ENCODE measurements at regions not wholly inside any gene's neighbourhood (a gene's known extent, or its start where the extent isn't known, plus 50 kb on each side); places are given as distances from the start of the nearest gene placed in this dataset.

- TF ChIP-seq SUZ12 (IDR thresholded peaks at IDR 0.05; ENCODE audit: extremely low read depth, insufficient read depth, insufficient read length), result no peak
- TF ChIP-seq YY1 (IDR thresholded peaks at IDR 0.05; ENCODE audit: insufficient read depth, insufficient read length), result no peak
Measured at GRCh38 chr4:17325098-17325497, 186.8 kb downstream of the QDPR start.
